ENCODE measurements at regions not wholly inside any gene's neighbourhood (a gene's known extent, or its start where the extent isn't known, plus 50 kb on each side); places are given as distances from the start of the nearest gene placed in this dataset.

GRCh38 chr7:25928549-25929330 is 223.3 kb upstream of the NFE2L3 start:
- TF ChIP-seq REST (IDR thresholded peaks at IDR 0.05; ENCODE audit: borderline replicate concordance) (no peak), CTCF (IDR thresholded peaks at IDR 0.05; ENCODE audit: poor library complexity, severe bottlenecking) (no peak), EZH2 (IDR thresholded peaks at IDR 0.05; ENCODE audit: borderline replicate concordance, insufficient read depth, low read length, poor library complexity, severe bottlenecking) (no peak), RAD21 (conservative IDR thresholded peaks at IDR 0.05) (no peak), POLR2AphosphoS5 (IDR thresholded peaks at IDR 0.05) (no peak), TAF1 (IDR thresholded peaks at IDR 0.05; ENCODE audit: low read depth) (no peak), EP300 (conservative IDR thresholded peaks at IDR 0.05; ENCODE audit: poor library complexity, severe bottlenecking) (no peak)

Measured in neural cell (in vitro differentiated cells).